ENCODE measurements at regions not wholly inside any gene's neighbourhood (a gene's known extent, or its start where the extent isn't known, plus 50 kb on each side); places are given as distances from the start of the nearest gene placed in this dataset.
A peak's percentile ranks its signal among the peaks of the same experiment; 100 is the strongest.

- DNase-seq: no peak
Measured at GRCh38 chr9:118529624-118530214, 825.5 kb downstream of the TLR4 start.

GRCh38 chr9:118532592-118532991, 828.4 kb downstream of the TLR4 start:
- no peak for DNase-seq

GRCh38 chr9:118533101-118533500, 828.9 kb downstream of the TLR4 start:
- no peak for DNase-seq

- DNase-seq: no peak
Measured at GRCh38 chr9:118533850-118534249, 829.6 kb downstream of the TLR4 start.

- DNase-seq: no peak
Measured at GRCh38 chr9:118536153-118536552, 832.0 kb downstream of the TLR4 start.

GRCh38 chr9:118538959-118539358, 830.3 kb downstream of the BRINP1 start:
- no peak for DNase-seq

- DNase-seq: no peak
Measured at GRCh38 chr9:118553465-118553864, 815.8 kb downstream of the BRINP1 start.

- DNase-seq: no peak
Measured at GRCh38 chr9:118554987-118555386, 814.2 kb downstream of the BRINP1 start.

- no peak for DNase-seq
Measured at GRCh38 chr9:118558026-118558425, 811.2 kb downstream of the BRINP1 start.

- DNase-seq: no peak
Measured at GRCh38 chr9:118558891-118559290, 810.3 kb downstream of the BRINP1 start.

GRCh38 chr9:118561051-118561450, 808.2 kb downstream of the BRINP1 start:
- DNase-seq: no peak

- DNase-seq: no peak
Measured at GRCh38 chr9:118563677-118564076, 805.6 kb downstream of the BRINP1 start.

GRCh38 chr9:118567861-118568260, 801.4 kb downstream of the BRINP1 start:
- no peak for DNase-seq

GRCh38 chr9:118568704-118569103, 800.5 kb downstream of the BRINP1 start:
- no peak for DNase-seq

- DNase-seq: no peak
Measured at GRCh38 chr9:118569148-118569547, 800.1 kb downstream of the BRINP1 start.

GRCh38 chr9:118570066-118570465, 799.2 kb downstream of the BRINP1 start:
- DNase-seq: no peak

GRCh38 chr9:118575341-118576070, 793.7 kb downstream of the BRINP1 start:
- DNase-seq: no peak

GRCh38 chr9:118577121-118577520, 792.1 kb downstream of the BRINP1 start:
- DNase-seq: no peak

GRCh38 chr9:118578467-118578866, 790.8 kb downstream of the BRINP1 start:
- DNase-seq: no peak

GRCh38 chr9:118583414-118583813, 785.8 kb downstream of the BRINP1 start:
- DNase-seq: no peak

GRCh38 chr9:118586978-118587377, 782.3 kb downstream of the BRINP1 start:
- no peak for DNase-seq

- DNase-seq: no peak
Measured at GRCh38 chr9:118594428-118594827, 774.8 kb downstream of the BRINP1 start.

GRCh38 chr9:118595719-118596305, 773.4 kb downstream of the BRINP1 start:
- peak; percentile 41 for DNase-seq

- no peak for DNase-seq
Measured at GRCh38 chr9:118596374-118597015, 772.7 kb downstream of the BRINP1 start.

Measured in midbrain (tissue), 1 donor.